Testis (tissue), 2 donors: ENCODE measurements at regions not wholly inside any gene's neighbourhood (a gene's known extent, or its start where the extent isn't known, plus 50 kb on each side); places are given as distances from the start of the nearest gene placed in this dataset.

ENCODE experiments used
- CTCF ChIP-seq, 3 experiments: fragments of 450-650 bp in 2 of 3; fragments of 200-600 bp in 1 of 3; sonication (generic) in 1 of 3; IDR thresholded peaks; one replicate each; pipeline ENCODE4 v1.5.1; 2016 to 2019; ENCODE audit warnings: antibody characterized with exemption in 3 of 3, mild to moderate bottlenecking in 2 of 3, moderate library complexity in 1 of 3
- POLR2A ChIP-seq: fragments of 450-650 bp; IDR thresholded peaks from one replicate; pipeline ENCODE4 v1.6.1; 2017; ENCODE audit warnings: antibody characterized with exemption, mild to moderate bottlenecking, moderate library complexity

- no peak for TF ChIP-seq POLR2A
- TF ChIP-seq CTCF (IDR thresholded peaks at IDR 0.05): no peak
Measured at GRCh38 chr6:164087211-164087610, 672.7 kb downstream of the QKI start.
